OCI-LY7 (cell line): ENCODE measurements at regions not wholly inside any gene's neighbourhood (a gene's known extent, or its start where the extent isn't known, plus 50 kb on each side); places are given as distances from the start of the nearest gene placed in this dataset.

Experiments used
- EZH2phosphoT487 ChIP-seq: fragments of 200-600 bp; sonication (generic); IDR thresholded peaks from 2 replicates; pipeline ENCODE4 v1.6.1; 2018; ENCODE audit warnings: low read depth, borderline replicate concordance, mild to moderate bottlenecking, mixed run types, antibody characterized with exemption, low read length, moderate library complexity, mixed read lengths
- TF ChIP-seq, protein P1 (sequence below): fragments of 200-600 bp; sonication (generic); conservative IDR thresholded peaks from 2 replicates; pipeline ENCODE4 v1.5.1; 2014; ENCODE audit warnings: mild to moderate bottlenecking, antibody characterized with exemption, low read length, moderate library complexity, mixed read lengths

GRCh38 chr5:75862872-75863271 is 145.6 kb upstream of the POC5 start:
- TF ChIP-seq, protein P1, sequence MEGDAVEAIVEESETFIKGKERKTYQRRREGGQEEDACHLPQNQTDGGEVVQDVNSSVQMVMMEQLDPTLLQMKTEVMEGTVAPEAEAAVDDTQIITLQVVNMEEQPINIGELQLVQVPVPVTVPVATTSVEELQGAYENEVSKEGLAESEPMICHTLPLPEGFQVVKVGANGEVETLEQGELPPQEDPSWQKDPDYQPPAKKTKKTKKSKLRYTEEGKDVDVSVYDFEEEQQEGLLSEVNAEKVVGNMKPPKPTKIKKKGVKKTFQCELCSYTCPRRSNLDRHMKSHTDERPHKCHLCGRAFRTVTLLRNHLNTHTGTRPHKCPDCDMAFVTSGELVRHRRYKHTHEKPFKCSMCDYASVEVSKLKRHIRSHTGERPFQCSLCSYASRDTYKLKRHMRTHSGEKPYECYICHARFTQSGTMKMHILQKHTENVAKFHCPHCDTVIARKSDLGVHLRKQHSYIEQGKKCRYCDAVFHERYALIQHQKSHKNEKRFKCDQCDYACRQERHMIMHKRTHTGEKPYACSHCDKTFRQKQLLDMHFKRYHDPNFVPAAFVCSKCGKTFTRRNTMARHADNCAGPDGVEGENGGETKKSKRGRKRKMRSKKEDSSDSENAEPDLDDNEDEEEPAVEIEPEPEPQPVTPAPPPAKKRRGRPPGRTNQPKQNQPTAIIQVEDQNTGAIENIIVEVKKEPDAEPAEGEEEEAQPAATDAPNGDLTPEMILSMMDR = no peak
- TF ChIP-seq EZH2phosphoT487 = no peak
